Osteoblast (primary cell): ENCODE measurements at regions not wholly inside any gene's neighbourhood (a gene's known extent, or its start where the extent isn't known, plus 50 kb on each side); places are given as distances from the start of the nearest gene placed in this dataset.

ENCODE experiments used
- DNase-seq: peaks from one replicate; pipeline ENCODE4 v3.0.0; 2011; ENCODE audit warnings: low spot score, mixed read lengths; ENCODE audit not compliant: insufficient read length; ENCODE audit errors: missing footprints
- H2AFZ ChIP-seq: 2 replicates; pipeline ENCODE4 v1.6.0; 2011; ENCODE audit warnings: mild to moderate bottlenecking, low read length
- H3K27ac ChIP-seq: 2 replicates; pipeline ENCODE4 v1.5.1; 2011; ENCODE audit warnings: mild to moderate bottlenecking, low read depth, low read length, moderate library complexity
- H3K27me3 ChIP-seq: 2 replicates; pipeline ENCODE4 v1.6.0; 2012; ENCODE audit warnings: mild to moderate bottlenecking, control low read depth, inconsistent platforms, low read length, moderate library complexity; ENCODE audit not compliant: insufficient read depth
- H3K36me3 ChIP-seq: 2 replicates; pipeline ENCODE4 v1.5.1; 2011; ENCODE audit warnings: mild to moderate bottlenecking, low read length, control low read depth, moderate library complexity; ENCODE audit not compliant: insufficient read depth
- H3K4me1 ChIP-seq: 2 replicates; pipeline ENCODE4 v1.5.1; 2011; ENCODE audit warnings: mild to moderate bottlenecking, low read length, control low read depth, moderate library complexity; ENCODE audit not compliant: insufficient read depth
- H3K4me2 ChIP-seq: 2 replicates; pipeline ENCODE4 v1.6.0; 2011; ENCODE audit warnings: mild to moderate bottlenecking, low read length; ENCODE audit not compliant: insufficient read depth
- H3K4me3 ChIP-seq: fragments of 200-600 bp; sonication (generic); 3 replicates; pipeline ENCODE4 v1.5.1; 2012; ENCODE audit warnings: mild to moderate bottlenecking, low read length, inconsistent platforms; ENCODE audit not compliant: insufficient read depth
- H3K79me2 ChIP-seq: 2 replicates; pipeline ENCODE4 v1.6.0; 2012; ENCODE audit warnings: mild to moderate bottlenecking, low read length, control low read depth, inconsistent platforms; ENCODE audit not compliant: insufficient read depth
- H3K9me3 ChIP-seq: 2 replicates; pipeline ENCODE4 v1.5.1; 2011; ENCODE audit warnings: low read depth, low read length, control low read depth
- H4K20me1 ChIP-seq: 2 replicates; pipeline ENCODE4 v1.6.0; 2012; ENCODE audit warnings: mild to moderate bottlenecking, low read length, control low read depth; ENCODE audit not compliant: insufficient read depth
- CTCF ChIP-seq: IDR thresholded peaks from 2 replicates; pipeline ENCODE4 v1.5.1; 2011; ENCODE audit warnings: mild to moderate bottlenecking, low read depth, low read length, moderate library complexity; ENCODE audit errors: extremely low read depth

GRCh38 chr1:29457496-29458368 is 221.4 kb downstream of the PTPRU start:
- Histone ChIP-seq H3K27me3 (no peaks in the 10 kb centered on the region), H3K79me2 (no peaks in the 10 kb centered on the region), H3K36me3 (no peaks in the 10 kb centered on the region), H2AFZ (no peak overlapping the region), H3K4me1 (no peaks in the 10 kb centered on the region), H3K4me3 (no peak overlapping the region), H3K27ac (no peak overlapping the region), H3K9me3 (no peaks in the 10 kb centered on the region), H3K4me2 (no peak overlapping the region), H4K20me1 (no peaks in the 10 kb centered on the region)
- TF ChIP-seq CTCF, result no peak
- DNase-seq, result peak; percentile 61

DNA sequence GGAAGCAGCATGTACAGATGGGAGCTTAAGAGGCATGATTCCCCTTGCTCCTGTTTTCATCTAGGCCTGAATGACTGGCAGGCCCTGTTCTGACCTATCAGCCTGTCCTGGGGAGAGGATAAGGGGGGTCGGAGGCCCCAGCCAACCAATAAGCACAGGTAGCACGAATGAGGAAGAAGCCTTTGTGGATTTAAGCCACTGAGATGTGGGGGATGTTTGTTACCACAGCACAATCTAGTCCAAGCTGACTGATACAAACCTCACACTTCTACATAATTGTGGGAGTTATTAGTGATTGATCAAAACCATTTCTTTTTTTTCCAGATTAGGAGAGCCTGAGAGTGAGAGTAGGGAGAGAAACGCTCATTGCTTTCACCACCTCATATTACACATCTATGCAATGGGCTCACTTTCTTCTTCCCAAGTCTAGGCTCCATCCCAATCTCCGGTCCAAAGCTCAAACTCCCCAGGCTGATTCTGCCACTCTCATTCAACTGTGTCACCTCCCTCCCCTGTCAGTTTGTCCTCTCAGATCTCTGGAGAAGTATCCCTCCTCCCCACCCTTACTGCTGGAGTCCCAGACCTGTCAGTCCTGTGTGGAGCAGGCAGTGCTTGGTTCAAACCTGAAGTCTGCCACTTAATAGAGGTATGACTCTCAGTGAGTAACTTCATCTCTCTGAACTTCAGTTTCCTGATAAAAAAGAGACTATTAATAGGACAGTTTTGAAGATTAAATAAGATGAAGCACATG is 220.5 kb downstream of the PTPRU start:
- H4K20me1 ChIP-seq, result no peaks in the 10 kb centered on the region
- no peak overlapping the region for H2AFZ ChIP-seq
- H3K27ac ChIP-seq, result no peak overlapping the region
- H3K27me3 ChIP-seq, result no peaks in the 10 kb centered on the region
- H3K4me2 ChIP-seq, result no peak overlapping the region
- H3K4me1 ChIP-seq, result no peaks in the 10 kb centered on the region
- H3K4me3 ChIP-seq, result no peak overlapping the region
- H3K36me3 ChIP-seq, result no peaks in the 10 kb centered on the region
- no peak for TF ChIP-seq CTCF
- DNase-seq, result peak; percentile 57
- no peaks in the 10 kb centered on the region for H3K9me3 ChIP-seq
- no peaks in the 10 kb centered on the region for H3K79me2 ChIP-seq

- Histone ChIP-seq H3K27me3 (no peaks in the 10 kb centered on the region), H3K36me3 (no peaks in the 10 kb centered on the region), H3K4me1 (no peaks in the 10 kb centered on the region), H3K9me3 (no peaks in the 10 kb centered on the region), H4K20me1 (no peaks in the 10 kb centered on the region), H3K79me2 (no peaks in the 10 kb centered on the region), H3K4me3 (no peak overlapping the region), H2AFZ (no peak overlapping the region), H3K27ac (no peak overlapping the region), H3K4me2 (no peak overlapping the region)
- no peak for TF ChIP-seq CTCF
- DNase-seq, result peak; percentile 36
Measured at GRCh38 chr1:29455781-29456180, 219.5 kb downstream of the PTPRU start.
